Thyroid gland (tissue), 4 donors: ENCODE measurements at regions not wholly inside any gene's neighbourhood (a gene's known extent, or its start where the extent isn't known, plus 50 kb on each side); places are given as distances from the start of the nearest gene placed in this dataset.

Experiments
- CTCF ChIP-seq, 6 experiments: fragments of 200-600 bp in 3 of 6; fragments of 450-650 bp in 3 of 6; sonication (generic) in 3 of 6; IDR thresholded peaks; one replicate each; pipeline ENCODE4 v1.5.1; 2016 to 2019; ENCODE audit warnings: antibody characterized with exemption in 6 of 6, mild to moderate bottlenecking in 2 of 6, inconsistent platforms in 1 of 6, moderate library complexity in 1 of 6
- POLR2A ChIP-seq, 2 donors: fragments of 450-650 bp; IDR thresholded peaks; one replicate each; pipeline ENCODE4 v1.6.1; 2017; ENCODE audit warnings: antibody characterized with exemption in 2 of 2, mild to moderate bottlenecking in 2 of 2, moderate library complexity in 1 of 2

- TF ChIP-seq POLR2A (IDR thresholded peaks at IDR 0.05) (no peak), CTCF (IDR thresholded peaks at IDR 0.05) (no peak)
These were observed 143.8 kb downstream of the ZNF248 start for GRCh38 chr10:37713642-37714041.
